H9 (cell line): ENCODE measurements at regions not wholly inside any gene's neighbourhood (a gene's known extent, or its start where the extent isn't known, plus 50 kb on each side); places are given as distances from the start of the nearest gene placed in this dataset.

Experiments
- DNase-seq: peaks from one replicate; pipeline ENCODE4 v3.0.0-alpha.2; 2017
- H2AFZ ChIP-seq: one replicate; pipeline ENCODE4 v1.6.1; 2013; ENCODE audit warnings: mild to moderate bottlenecking, low read length, control low read depth, moderate library complexity
- H2AK5ac ChIP-seq: 2 replicates; pipeline ENCODE4 v1.6.1; 2013; ENCODE audit warnings: low read length, control low read depth, mixed read lengths; ENCODE audit not compliant: insufficient read length
- H2BK120ac ChIP-seq: one replicate; pipeline ENCODE4 v1.6.1; 2013; ENCODE audit warnings: low read depth, mild to moderate bottlenecking, low read length, control low read depth, inconsistent platforms; ENCODE audit not compliant: poor library complexity, severe bottlenecking
- H2BK12ac ChIP-seq: 2 replicates; pipeline ENCODE4 v1.6.1; 2013; ENCODE audit warnings: low read length, control low read depth, mixed read lengths, low read depth; ENCODE audit not compliant: insufficient read length
- H2BK15ac ChIP-seq: 2 replicates; pipeline ENCODE4 v1.6.1; 2013; ENCODE audit warnings: low read depth, low read length, control low read depth
- H2BK20ac ChIP-seq: one replicate; pipeline ENCODE4 v1.6.1; 2013; ENCODE audit warnings: low read depth, mild to moderate bottlenecking, low read length, control low read depth, inconsistent platforms; ENCODE audit not compliant: poor library complexity, severe bottlenecking
- H2BK5ac ChIP-seq: 2 replicates; pipeline ENCODE4 v1.6.1; 2013; ENCODE audit warnings: low read length, control low read depth, mixed read lengths; ENCODE audit not compliant: insufficient read length
- H3K14ac ChIP-seq: 2 replicates; pipeline ENCODE4 v1.6.1; 2013; ENCODE audit warnings: low read length, control low read depth; ENCODE audit not compliant: insufficient read depth
- H3K18ac ChIP-seq: 2 replicates; pipeline ENCODE4 v1.6.1; 2013; ENCODE audit warnings: low read depth, mild to moderate bottlenecking, mixed read lengths, low read length, control low read depth; ENCODE audit not compliant: insufficient read length
- H3K23ac ChIP-seq: 2 replicates; pipeline ENCODE4 v1.6.1; 2013; ENCODE audit warnings: low read length, control low read depth, mixed read lengths, low read depth; ENCODE audit not compliant: insufficient read length
- H3K23me2 ChIP-seq: 2 replicates; pipeline ENCODE4 v1.6.1; 2013; ENCODE audit warnings: low read depth, mild to moderate bottlenecking, mixed read lengths, low read length, control low read depth; ENCODE audit not compliant: insufficient read length, poor library complexity, severe bottlenecking
- H3K27ac ChIP-seq: 2 replicates; pipeline ENCODE4 v1.5.1; 2013; ENCODE audit warnings: low read length, control low read depth, mixed read lengths, low read depth; ENCODE audit not compliant: insufficient read length
- H3K27me3 ChIP-seq: 2 replicates; pipeline ENCODE4 v1.6.1; 2013; ENCODE audit warnings: low read length, control low read depth, inconsistent platforms; ENCODE audit not compliant: insufficient read depth
- H3K4ac ChIP-seq: 2 replicates; pipeline ENCODE4 v1.6.1; 2013; ENCODE audit warnings: low read depth, mild to moderate bottlenecking, control low read depth, inconsistent platforms, low read length, moderate library complexity
- H3K4me1 ChIP-seq: 2 replicates; pipeline ENCODE4 v1.6.1; 2013; ENCODE audit warnings: low read length, control low read depth, inconsistent platforms; ENCODE audit not compliant: insufficient read depth
- H3K4me2 ChIP-seq: 2 replicates; pipeline ENCODE4 v1.6.1; 2013; ENCODE audit warnings: low read length, control low read depth, mixed read lengths; ENCODE audit not compliant: insufficient read length, insufficient read depth
- H3K56ac ChIP-seq: 2 replicates; pipeline ENCODE4 v1.6.1; 2013; ENCODE audit warnings: low read depth, mild to moderate bottlenecking, mixed read lengths, low read length, control low read depth; ENCODE audit not compliant: insufficient read length
- H3K79me1 ChIP-seq: 2 replicates; pipeline ENCODE4 v1.6.1; 2013; ENCODE audit warnings: low read depth, mild to moderate bottlenecking, moderate library complexity, low read length, control low read depth, inconsistent platforms; ENCODE audit not compliant: insufficient read depth, poor library complexity, severe bottlenecking
- H3K79me2 ChIP-seq: 2 replicates; pipeline ENCODE4 v1.6.1; 2013; ENCODE audit warnings: low read length, control low read depth, inconsistent platforms; ENCODE audit not compliant: insufficient read depth
- H3K9ac ChIP-seq: 2 replicates; pipeline ENCODE4 v1.6.1; 2013; ENCODE audit warnings: low read length, control low read depth, mixed read lengths; ENCODE audit not compliant: insufficient read length; ENCODE audit errors: extremely low read depth
- H3K9me3 ChIP-seq: one replicate; pipeline ENCODE4 v1.6.1; 2013; ENCODE audit warnings: low read depth, low read length, inconsistent platforms; ENCODE audit not compliant: control insufficient read depth
- H3T11ph ChIP-seq: one replicate; pipeline ENCODE4 v1.6.1; 2013; ENCODE audit warnings: mild to moderate bottlenecking, low read length, control low read depth, inconsistent platforms
- H4K20me1 ChIP-seq: one replicate; pipeline ENCODE4 v1.6.1; 2013; ENCODE audit not compliant: control insufficient read depth, insufficient read length, insufficient read depth
- H4K5ac ChIP-seq: 2 replicates; pipeline ENCODE4 v1.6.1; 2013; ENCODE audit warnings: low read depth, mild to moderate bottlenecking, mixed read lengths, low read length, control low read depth; ENCODE audit not compliant: insufficient read length
- H4K8ac ChIP-seq: replicated peaks from 2 replicates; pipeline ENCODE4 v1.6.1; 2013; ENCODE audit warnings: low read length, control low read depth, mixed read lengths, low read depth; ENCODE audit not compliant: insufficient read length
- H4K91ac ChIP-seq: 2 replicates; pipeline ENCODE4 v1.6.1; 2013; ENCODE audit warnings: low read depth, mild to moderate bottlenecking, moderate library complexity, mixed read lengths, low read length, control low read depth; ENCODE audit not compliant: insufficient read length
- H3K27ac Mint-ChIP-seq, 3 experiments: 2 replicates in 2 of 3; 3 replicates in 1 of 3; pipeline ENCODE4 v1.8.0; 2020 to 2021; ENCODE audit warnings: mixed read lengths in 3 of 3, mild to moderate bottlenecking in 1 of 3, moderate library complexity in 1 of 3
- H3K27me3 Mint-ChIP-seq: 2 replicates; pipeline ENCODE4 v1.8.0; 2021; ENCODE audit warnings: low read depth, mild to moderate bottlenecking, moderate library complexity, mixed read lengths
- H3K36me3 Mint-ChIP-seq, 3 experiments: 2 replicates in 2 of 3; 3 replicates in 1 of 3; pipeline ENCODE4 v1.8.0; 2020 to 2021; ENCODE audit warnings: low read depth in 3 of 3, mixed read lengths in 3 of 3; ENCODE audit not compliant: insufficient read depth in 1 of 3
- H3K4me1 Mint-ChIP-seq, 2 experiments: 2 replicates each; pipeline ENCODE4 v1.8.0; 2020; ENCODE audit warnings: mixed read lengths in 2 of 2
- H3K4me3 Mint-ChIP-seq, 2 experiments: 2 replicates in 1 of 2; 3 replicates in 1 of 2; pipeline ENCODE4 v1.8.0; 2020 to 2021; ENCODE audit warnings: mild to moderate bottlenecking in 2 of 2, mixed read lengths in 2 of 2, moderate library complexity in 1 of 2
- H3K9me3 Mint-ChIP-seq, 2 experiments: 2 replicates in 1 of 2; 3 replicates in 1 of 2; pipeline ENCODE4 v1.8.0; 2020; ENCODE audit warnings: mild to moderate bottlenecking in 2 of 2, mixed read lengths in 2 of 2, moderate library complexity in 1 of 2
- CTCF ChIP-seq: fragments of 200-600 bp; sonication (generic); conservative IDR thresholded peaks from 3 replicates; pipeline ENCODE4 v1.8.0; 2021; ENCODE audit warnings: antibody characterized with exemption, mild to moderate bottlenecking
- WGBS: extraction: QIAGEN DNeasy Blood & Tissue Kit; methylation state at CpG from one replicate; pipeline ENCODE4 v1.1.7; 2013; ENCODE audit warnings: missing lambda C conversion rate, low lambda C conversion rate, mixed read lengths; ENCODE audit not compliant: insufficient read length; ENCODE audit errors: extremely low coverage; 5-methylcytosine and 5-hydroxymethylcytosine counted together

GRCh38 chr12:105425254-105426174 lies 95.0 kb downstream of the C12orf75 start:
- H3K79me1 ChIP-seq = no peaks in the 10 kb centered on the region
- no peaks in the 10 kb centered on the region for H3K27me3 ChIP-seq
- no peak overlapping the region for H3K18ac ChIP-seq
- no peak overlapping the region for H4K8ac ChIP-seq
- H3K14ac ChIP-seq = no peak overlapping the region
- Mint-ChIP-seq H3K4me3 (no peak overlapping the region), H3K27ac (no peak overlapping the region), H3K4me1 (peaks cover 0 to 7% of the 10 kb centered on the region in 2 experiments; a peak in 1 of 4 replicates), H3K9me3 (no peaks in the 10 kb centered on the region), H3K27me3 (no peaks in the 10 kb centered on the region; the same call in 1 of the 2 replicates), H3K36me3 (peaks cover 0 to 5% (median 0%) of the 10 kb centered on the region in 3 experiments; a peak in 1 of 7 replicates)
- H3K27ac ChIP-seq = no peak overlapping the region
- H2AFZ ChIP-seq = no peak overlapping the region
- no peak overlapping the region for H3K9ac ChIP-seq
- no peak overlapping the region for H3K4me2 ChIP-seq
- H4K20me1 ChIP-seq = no peaks in the 10 kb centered on the region
- no peak overlapping the region for H3K56ac ChIP-seq
- no peaks in the 10 kb centered on the region for H3K79me2 ChIP-seq
- H2BK12ac ChIP-seq = no peak overlapping the region
- no CpG with 5 or more reads among the region's 7 CpGs for WGBS
- H3K23ac ChIP-seq = no peak overlapping the region
- no peaks in the 10 kb centered on the region for H3K9me3 ChIP-seq
- no peaks in the 10 kb centered on the region for H3K4me1 ChIP-seq
- H2BK20ac ChIP-seq = no peak overlapping the region
- no peak overlapping the region for H3K4ac ChIP-seq
- TF ChIP-seq CTCF = no peak; the same call in 2 of the 3 replicates
- H2BK5ac ChIP-seq = no peak overlapping the region
- no peak overlapping the region for H4K5ac ChIP-seq
- no peaks in the 10 kb centered on the region for H3K23me2 ChIP-seq
- no peak overlapping the region for H2BK15ac ChIP-seq
- DNase-seq = no peak
- no peak overlapping the region for H3T11ph ChIP-seq
- no peak overlapping the region for H4K91ac ChIP-seq
- no peak overlapping the region for H2BK120ac ChIP-seq
- H2AK5ac ChIP-seq = no peak overlapping the region
